ENCODE measurements at regions not wholly inside any gene's neighbourhood (a gene's known extent, or its start where the extent isn't known, plus 50 kb on each side); places are given as distances from the start of the nearest gene placed in this dataset.

DNA sequence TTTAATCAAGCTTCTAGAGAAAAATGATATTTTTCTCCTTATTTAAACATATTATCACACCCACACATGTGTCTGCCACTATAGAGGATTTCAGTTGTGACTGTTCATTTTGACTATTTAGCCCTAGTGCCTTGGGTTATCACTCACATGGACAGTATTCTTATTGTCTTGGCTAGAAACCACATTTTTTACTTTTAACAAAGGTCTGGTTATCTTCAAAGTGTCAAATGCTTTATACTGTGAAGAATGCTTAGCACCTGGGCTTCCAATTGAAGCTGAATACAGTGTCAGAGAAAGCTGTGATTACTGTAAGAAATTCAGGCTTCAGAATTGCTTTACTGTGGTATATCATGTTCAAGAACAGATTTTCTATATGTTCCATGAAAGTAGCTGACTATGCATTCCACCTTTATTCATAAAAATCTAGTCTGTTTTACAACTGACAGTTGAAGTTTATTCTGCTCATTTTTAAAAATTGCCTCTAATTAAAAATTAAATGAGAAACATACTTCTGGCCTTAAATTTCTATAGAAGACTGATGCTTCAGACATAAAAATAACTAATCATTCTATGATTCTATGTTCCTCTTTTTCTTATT, 278.6 kb downstream of the SEMA3D start:
- intact Hi-C loops (cut with DNase I) = no loop called here
- no peak overlapping the region for H3K27ac ChIP-seq
- H3K4me1 ChIP-seq = no peaks in the 10 kb centered on the region
- no peaks in the 10 kb centered on the region for H3K27me3 ChIP-seq (ENCODE audit: insufficient read depth in 3 of 3, low read length in 2 of 3)
- H3K36me3 ChIP-seq (ENCODE audit: insufficient read depth in 1 of 2, low read depth in 1 of 2) = no peaks in the 10 kb centered on the region
- H3K9me3 ChIP-seq = no peaks in the 10 kb centered on the region
- no peak for ATAC-seq
- TF ChIP-seq, protein P1, sequence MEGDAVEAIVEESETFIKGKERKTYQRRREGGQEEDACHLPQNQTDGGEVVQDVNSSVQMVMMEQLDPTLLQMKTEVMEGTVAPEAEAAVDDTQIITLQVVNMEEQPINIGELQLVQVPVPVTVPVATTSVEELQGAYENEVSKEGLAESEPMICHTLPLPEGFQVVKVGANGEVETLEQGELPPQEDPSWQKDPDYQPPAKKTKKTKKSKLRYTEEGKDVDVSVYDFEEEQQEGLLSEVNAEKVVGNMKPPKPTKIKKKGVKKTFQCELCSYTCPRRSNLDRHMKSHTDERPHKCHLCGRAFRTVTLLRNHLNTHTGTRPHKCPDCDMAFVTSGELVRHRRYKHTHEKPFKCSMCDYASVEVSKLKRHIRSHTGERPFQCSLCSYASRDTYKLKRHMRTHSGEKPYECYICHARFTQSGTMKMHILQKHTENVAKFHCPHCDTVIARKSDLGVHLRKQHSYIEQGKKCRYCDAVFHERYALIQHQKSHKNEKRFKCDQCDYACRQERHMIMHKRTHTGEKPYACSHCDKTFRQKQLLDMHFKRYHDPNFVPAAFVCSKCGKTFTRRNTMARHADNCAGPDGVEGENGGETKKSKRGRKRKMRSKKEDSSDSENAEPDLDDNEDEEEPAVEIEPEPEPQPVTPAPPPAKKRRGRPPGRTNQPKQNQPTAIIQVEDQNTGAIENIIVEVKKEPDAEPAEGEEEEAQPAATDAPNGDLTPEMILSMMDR (IDR thresholded peaks at IDR 0.05) = no peak
- H3K4me3 ChIP-seq = no peak overlapping the region
- DNase-seq = no peak

DNA sequence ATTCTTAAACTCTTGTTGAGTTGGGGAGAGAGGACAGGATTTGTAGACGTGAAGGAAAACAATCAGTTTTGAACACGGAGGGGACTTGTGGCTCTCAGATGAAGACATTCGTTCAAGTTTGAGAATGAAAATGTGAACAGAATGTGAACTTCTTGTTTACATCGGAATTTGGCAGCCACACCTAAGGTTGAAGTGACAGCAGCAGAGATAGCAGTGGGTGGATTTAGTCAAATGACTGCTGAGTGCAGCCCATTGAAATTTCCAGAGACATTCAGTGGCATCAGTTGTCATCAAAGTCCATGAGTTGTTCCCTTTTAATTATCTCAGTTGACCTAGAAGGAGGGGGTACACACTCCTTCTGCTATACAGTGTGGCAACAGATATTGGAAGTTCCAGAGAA, 280.0 kb downstream of the SEMA3D start:
- TF ChIP-seq, protein P1 (IDR thresholded peaks at IDR 0.05) = no peak
- DNase-seq = no peak
- ATAC-seq = no peak
- Histone ChIP-seq H3K36me3 (ENCODE audit: insufficient read depth in 1 of 2, low read depth in 1 of 2) (no peaks in the 10 kb centered on the region), H3K27ac (no peak overlapping the region), H3K4me3 (no peak overlapping the region), H3K9me3 (no peaks in the 10 kb centered on the region), H3K4me1 (no peaks in the 10 kb centered on the region), H3K27me3 (ENCODE audit: insufficient read depth in 3 of 3, low read length in 2 of 3) (no peaks in the 10 kb centered on the region)
- WGBS, 3 donors = 85 to 86% (median 85%) methylated on average over 4 of the region's 4 CpGs
- intact Hi-C loops (cut with DNase I) = no loop called here

DNA sequence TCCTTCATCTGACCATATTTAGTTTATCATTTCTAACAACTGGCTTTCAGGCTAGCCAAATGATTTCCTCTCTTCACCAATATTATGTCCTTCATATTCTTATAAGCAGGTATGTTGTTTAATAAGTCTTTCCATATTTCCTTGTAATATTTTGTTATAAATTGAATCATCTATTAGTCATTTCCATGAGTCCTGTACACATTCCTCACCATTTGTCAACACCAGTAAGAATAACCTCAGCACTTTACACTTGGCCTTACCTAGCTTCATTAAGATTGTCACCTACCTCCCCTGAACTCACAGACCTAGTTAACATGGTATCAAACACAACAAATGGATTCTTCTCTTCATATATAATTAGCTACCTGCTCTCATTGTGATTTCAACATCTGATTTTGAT, 282.3 kb downstream of the SEMA3D start:
- intact Hi-C loops (cut with DNase I) = no loop called here
- Histone ChIP-seq H3K9me3 (no peaks in the 10 kb centered on the region), H3K27ac (no peak overlapping the region), H3K36me3 (ENCODE audit: insufficient read depth in 1 of 2, low read depth in 1 of 2) (no peaks in the 10 kb centered on the region), H3K4me3 (no peak overlapping the region), H3K27me3 (ENCODE audit: insufficient read depth in 3 of 3, low read length in 2 of 3) (no peaks in the 10 kb centered on the region), H3K4me1 (no peaks in the 10 kb centered on the region)
- no peak for DNase-seq
- ATAC-seq = no peak
- TF ChIP-seq, protein P1 (IDR thresholded peaks at IDR 0.05) = no peak

DNA sequence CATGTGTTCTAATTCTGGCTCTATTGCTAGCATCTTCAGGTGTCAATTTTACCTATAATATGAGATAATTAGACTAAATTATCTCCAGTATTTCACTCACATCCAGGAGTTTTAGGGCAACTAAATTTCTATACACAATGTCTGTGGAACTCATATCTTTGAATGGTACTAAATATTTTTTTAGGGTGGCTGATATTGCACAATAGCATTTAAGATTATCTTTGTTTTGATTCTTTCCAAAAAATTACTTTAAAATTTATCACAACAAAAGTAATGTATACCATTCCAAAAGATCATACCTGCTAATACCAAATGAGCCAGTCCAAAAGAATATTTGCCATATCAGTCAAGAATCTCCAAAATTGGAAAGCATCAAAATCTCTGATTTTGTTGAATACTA, 285.5 kb downstream of the SEMA3D start:
- H3K4me3 ChIP-seq = no peak overlapping the region
- intact Hi-C loops (cut with DNase I) = no loop called here
- no peaks in the 10 kb centered on the region for H3K27me3 ChIP-seq (ENCODE audit: insufficient read depth in 3 of 3, low read length in 2 of 3)
- H3K27ac ChIP-seq = no peak overlapping the region
- TF ChIP-seq, protein P1 (IDR thresholded peaks at IDR 0.05) = no peak
- DNase-seq (no peak), ATAC-seq (no peak)
- no peaks in the 10 kb centered on the region for H3K36me3 ChIP-seq (ENCODE audit: insufficient read depth in 1 of 2, low read depth in 1 of 2)
- no peaks in the 10 kb centered on the region for H3K4me1 ChIP-seq
- H3K9me3 ChIP-seq = no peaks in the 10 kb centered on the region

DNA sequence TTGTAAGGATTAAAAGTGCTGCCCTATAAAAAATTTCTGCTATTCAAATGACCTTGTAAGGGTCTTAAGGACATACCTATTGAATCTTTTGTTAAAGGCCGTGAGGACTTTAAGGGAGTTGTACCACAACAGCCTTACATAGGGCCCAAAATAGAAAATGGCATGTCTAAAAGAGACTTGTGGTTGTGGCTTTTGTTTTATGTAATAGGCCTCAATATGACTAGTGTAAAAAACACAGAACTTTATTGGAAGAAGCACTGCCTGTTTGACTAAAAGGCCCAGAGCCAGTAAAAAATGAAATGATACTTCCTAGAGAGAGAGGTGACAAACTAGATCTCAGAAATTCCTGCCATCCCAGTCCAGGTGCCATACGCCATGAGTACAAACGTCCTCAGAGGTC, 286.6 kb downstream of the SEMA3D start:
- ATAC-seq = no peak
- WGBS, 3 donors = 62 to 81% (median 72%) methylated on average over 3 of the region's 3 CpGs

More for the DNA sequence above, 286.6 kb downstream of the SEMA3D start:
- intact Hi-C loops (cut with DNase I) = no loop called here
- no peak overlapping the region for H3K4me3 ChIP-seq
- TF ChIP-seq, protein P1 (IDR thresholded peaks at IDR 0.05) = no peak
- no peak overlapping the region for H3K27ac ChIP-seq
- H3K4me1 ChIP-seq = no peaks in the 10 kb centered on the region
- no peaks in the 10 kb centered on the region for H3K36me3 ChIP-seq (ENCODE audit: insufficient read depth in 1 of 2, low read depth in 1 of 2)
- no peak for DNase-seq
- H3K27me3 ChIP-seq (ENCODE audit: insufficient read depth in 3 of 3, low read length in 2 of 3) = no peaks in the 10 kb centered on the region
- H3K9me3 ChIP-seq = peaks cover 5% of the 10 kb centered on the region
